Common myeloid progenitor, CD34-positive (primary cell): ENCODE measurements at regions not wholly inside any gene's neighbourhood (a gene's known extent, or its start where the extent isn't known, plus 50 kb on each side); places are given as distances from the start of the nearest gene placed in this dataset.

Source experiments
- CTCF ChIA-PET: fragments of 350-600 bp; sonication (Branson Sonifier 250); formaldehyde crosslinking; loops from one replicate; lab custom pipeline; 2021; ENCODE audit warnings: antibody characterized with exemption; lab: Charles Lee
- POLR2A ChIA-PET: fragments of 350-600 bp; sonication (Branson Sonifier 250); formaldehyde crosslinking; loops from one replicate; lab custom pipeline; 2021; ENCODE audit warnings: antibody characterized with exemption; lab: Charles Lee
- DNase-seq, 3 donors: peaks; one replicate each; pipeline versions ENCODE4 v3.0.0 to v3.0.0-alpha.2; 2013
- H3K27ac ChIP-seq, 2 experiments: 1 replicate in 1 of 2; 2 replicates in 1 of 2; pipeline ENCODE4 v1.7.0; 2013; ENCODE audit warnings: inconsistent platforms in 2 of 2, low read length in 2 of 2, mild to moderate bottlenecking in 2 of 2, low read depth in 1 of 2, moderate library complexity in 1 of 2; ENCODE audit not compliant: severe bottlenecking in 2 of 2, insufficient read depth in 1 of 2, poor library complexity in 1 of 2
- H3K27me3 ChIP-seq, 5 experiments: replicated peaks in 2 of 5; 1 replicate in 3 of 5; 2 replicates in 2 of 5; pipeline versions ENCODE4 v1.6.1 to v1.7.0; 2013; ENCODE audit warnings: low read length in 4 of 5, mild to moderate bottlenecking in 2 of 5, moderate library complexity in 2 of 5, inconsistent platforms in 1 of 5; ENCODE audit not compliant: insufficient read depth in 5 of 5, control insufficient read depth in 4 of 5
- H3K36me3 ChIP-seq, 4 experiments: 1 replicate in 2 of 4; 2 replicates in 2 of 4; pipeline versions ENCODE4 v1.6.1 to v1.7.0; 2013; ENCODE audit warnings: low read length in 3 of 4, control low read depth in 1 of 4, mild to moderate bottlenecking in 1 of 4; ENCODE audit not compliant: control insufficient read depth in 4 of 4, insufficient read depth in 4 of 4
- H3K4me1 ChIP-seq, 4 experiments: 1 replicate in 3 of 4; 2 replicates in 1 of 4; pipeline versions ENCODE4 v1.6.1 to v1.7.1; 2013; ENCODE audit warnings: low read length in 3 of 4, mild to moderate bottlenecking in 3 of 4, control low read depth in 1 of 4, inconsistent platforms in 1 of 4, moderate library complexity in 1 of 4; ENCODE audit not compliant: control insufficient read depth in 4 of 4, insufficient read depth in 4 of 4; ENCODE audit errors: control extremely low read depth in 1 of 4
- H3K4me3 ChIP-seq, 7 experiments: 1 replicate in 4 of 7; 2 replicates in 3 of 7; pipeline versions ENCODE4 v1.5.1 to v1.7.0; 2013; ENCODE audit warnings: mild to moderate bottlenecking in 7 of 7, low read length in 6 of 7, moderate library complexity in 6 of 7, inconsistent platforms in 2 of 7, low read depth in 2 of 7, control low read depth in 1 of 7; ENCODE audit not compliant: insufficient read depth in 4 of 7, control insufficient read depth in 1 of 7; ENCODE audit errors: extremely low read depth in 1 of 7
- H3K9me3 ChIP-seq, 5 experiments: 1 replicate in 4 of 5; 2 replicates in 1 of 5; pipeline versions ENCODE4 v1.6.1 to v1.7.1; 2013; ENCODE audit warnings: low read length in 4 of 5, mild to moderate bottlenecking in 2 of 5, inconsistent platforms in 1 of 5, low read depth in 1 of 5, moderate library complexity in 1 of 5; ENCODE audit not compliant: control insufficient read depth in 4 of 5, insufficient read depth in 2 of 5; ENCODE audit errors: control extremely low read depth in 1 of 5
- WGBS: methylation state at CpG from one replicate; pipeline ENCODE4 v1.1.5; 2013; ENCODE audit not compliant: insufficient coverage; 5-methylcytosine and 5-hydroxymethylcytosine counted together

DNA sequence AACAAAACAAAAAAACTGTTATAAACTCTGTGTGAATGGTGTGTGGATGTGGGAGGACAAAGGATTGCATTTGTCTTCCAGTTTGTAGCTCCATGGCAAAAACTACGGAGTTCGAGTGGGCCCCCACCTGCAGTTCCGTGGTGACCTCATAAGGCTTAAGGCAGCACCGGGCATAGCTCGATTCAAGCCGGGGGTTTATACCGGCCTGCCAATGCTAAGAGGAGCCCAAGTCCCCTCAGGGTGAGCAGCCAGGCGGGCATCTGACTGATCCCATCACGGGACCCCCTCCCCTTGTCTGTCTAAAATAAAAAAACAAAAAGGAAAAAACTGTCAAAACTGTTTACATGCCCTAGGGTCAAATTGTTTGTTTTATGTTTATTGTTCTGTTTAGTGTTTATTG lies 463.2 kb upstream of the HTR1E start:
- DNase-seq, result no peak
- Histone ChIP-seq H3K9me3 (no peaks in the 10 kb centered on the region), H3K27ac (no peak overlapping the region), H3K36me3 (no peaks in the 10 kb centered on the region), H3K4me1 (no peaks in the 10 kb centered on the region), H3K27me3 (no peaks in the 10 kb centered on the region), H3K4me3 (no peak overlapping the region)
- ChIA-PET POLR2A (no interaction called here), CTCF (no interaction called here)
- 100% methylated on average over 3 of the region's 9 CpGs for WGBS

DNA sequence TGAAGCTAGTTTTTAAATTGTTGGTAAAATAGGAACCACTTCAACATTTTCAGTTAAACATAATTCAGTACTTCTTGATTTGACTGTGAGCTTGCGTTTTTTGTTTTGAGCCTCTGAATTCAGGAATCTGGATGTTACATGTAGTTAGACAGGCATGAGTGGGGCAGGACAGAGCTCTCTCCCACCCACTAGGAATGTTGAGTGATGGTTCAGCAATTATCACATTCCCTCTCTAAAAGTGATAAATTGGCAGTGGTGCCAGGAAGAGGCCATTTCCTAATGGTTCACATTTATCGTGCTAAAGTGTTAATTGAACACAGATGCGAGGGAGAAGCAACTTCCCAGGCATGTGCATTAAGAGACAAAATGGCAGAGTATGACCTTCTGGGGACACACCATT lies 465.5 kb upstream of the HTR1E start:
- Histone ChIP-seq H3K4me1 (no peaks in the 10 kb centered on the region), H3K9me3 (no peaks in the 10 kb centered on the region), H3K27ac (no peak overlapping the region), H3K36me3 (no peaks in the 10 kb centered on the region), H3K4me3 (no peak overlapping the region), H3K27me3 (no peaks in the 10 kb centered on the region)
- POLR2A ChIA-PET, result no interaction called here
- 65% methylated on average over 2 of the region's 3 CpGs for WGBS
- CTCF ChIA-PET, result no interaction called here
- no peak for DNase-seq

DNA sequence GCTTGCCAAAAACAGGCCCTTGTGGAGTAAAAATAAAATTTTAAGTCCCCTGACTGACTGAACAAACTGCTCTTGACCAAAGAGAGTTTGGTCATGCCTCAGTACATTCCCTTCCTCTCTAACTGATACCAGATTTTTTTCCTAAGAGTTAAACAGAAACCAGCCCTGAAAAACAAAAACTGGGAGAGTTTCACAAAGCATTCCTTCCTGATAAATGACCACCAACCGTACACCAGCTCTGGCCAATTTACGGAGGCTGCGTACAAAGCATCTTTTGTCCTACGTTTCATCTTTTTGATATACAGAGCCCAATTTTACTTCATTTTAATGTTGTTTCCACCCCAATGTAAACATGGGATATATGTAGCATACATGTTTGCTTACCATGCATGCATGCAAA lies 477.4 kb upstream of the HTR1E start:
- Histone ChIP-seq H3K4me3 (no peak overlapping the region), H3K4me1 (no peaks in the 10 kb centered on the region), H3K9me3 (peaks cover 0 to 3% (median 0%) of the 10 kb centered on the region in 5 experiments), H3K27me3 (no peaks in the 10 kb centered on the region), H3K27ac (no peak overlapping the region), H3K36me3 (no peaks in the 10 kb centered on the region)
- DNase-seq, result no peak
- ChIA-PET CTCF (no interaction called here), POLR2A (no interaction called here)
- WGBS, result 100% methylated on average over 4 of the region's 4 CpGs

DNA sequence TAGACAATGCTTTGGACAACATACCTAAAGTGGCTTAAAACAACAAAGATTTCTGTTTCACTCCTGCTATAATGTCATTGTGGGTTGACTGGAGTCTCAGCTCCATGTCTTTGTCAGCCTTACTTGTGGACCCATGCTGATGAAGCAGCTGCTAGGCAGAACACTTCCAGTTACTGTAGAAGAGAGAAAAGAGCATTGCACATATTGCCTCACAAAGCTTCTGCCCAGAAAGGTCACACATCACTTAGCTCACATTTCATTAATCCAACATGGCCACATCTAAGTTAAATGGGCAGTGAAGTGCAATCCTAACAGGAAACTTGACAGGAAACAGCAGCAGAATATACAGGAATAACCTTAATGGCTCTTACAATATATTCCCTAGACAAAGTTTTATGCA lies 480.5 kb upstream of the HTR1E start:
- Histone ChIP-seq H3K27ac (no peak overlapping the region), H3K9me3 (peaks cover 0 to 3% (median 3%) of the 10 kb centered on the region in 5 experiments), H3K4me1 (no peaks in the 10 kb centered on the region), H3K36me3 (no peaks in the 10 kb centered on the region), H3K27me3 (no peaks in the 10 kb centered on the region), H3K4me3 (no peak overlapping the region)
- POLR2A ChIA-PET, result no interaction called here
- CTCF ChIA-PET, result no interaction called here
- DNase-seq, result no peak

DNA sequence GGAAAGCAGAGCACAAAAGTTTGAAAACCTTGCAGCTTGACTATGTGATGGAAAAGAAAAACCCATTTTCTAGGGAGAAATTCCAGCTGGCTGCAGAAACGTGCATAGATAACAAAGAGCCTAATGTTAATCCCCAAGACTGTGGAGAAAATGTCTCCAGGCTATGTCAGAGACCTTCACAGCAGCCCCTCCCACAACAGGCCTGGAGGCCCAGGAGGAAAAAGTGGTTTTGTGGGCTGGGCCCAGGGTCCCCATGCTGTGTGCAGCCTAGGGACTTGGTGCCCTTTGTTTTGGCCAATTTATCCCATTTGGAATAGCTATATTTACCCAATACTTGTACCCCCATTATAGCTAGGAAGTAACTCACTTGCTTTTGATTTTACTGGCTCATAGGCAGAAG lies 484.1 kb upstream of the HTR1E start:
- H3K9me3 ChIP-seq, result peaks cover 0 to 3% (median 0%) of the 10 kb centered on the region in 5 experiments
- 100% methylated on average over 1 of the region's 1 CpG for WGBS
- POLR2A ChIA-PET, result no interaction called here

DNA sequence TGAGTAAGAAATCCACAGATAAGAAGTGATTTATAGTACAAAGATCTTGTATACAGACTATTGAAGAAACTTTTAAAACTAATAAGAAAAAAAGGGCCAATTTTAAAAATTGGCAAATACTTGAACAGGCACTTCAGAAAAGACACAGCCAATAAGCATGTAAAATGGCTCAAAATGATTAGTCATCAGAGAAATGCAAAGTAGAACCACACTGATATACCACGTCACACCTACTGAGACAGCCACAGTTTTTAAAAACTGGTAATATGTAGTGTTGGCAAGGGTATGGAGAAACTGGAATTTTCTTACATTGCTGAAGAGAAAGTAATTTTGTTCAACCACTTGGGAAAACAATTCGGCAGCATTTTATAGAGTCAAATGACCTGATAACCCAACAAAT lies 488.9 kb upstream of the HTR1E start:
- DNase-seq, result no peak
- Histone ChIP-seq H3K27me3 (no peaks in the 10 kb centered on the region), H3K4me1 (no peaks in the 10 kb centered on the region), H3K27ac (no peak overlapping the region), H3K4me3 (no peak overlapping the region), H3K9me3 (peaks cover 0 to 2% (median 0%) of the 10 kb centered on the region in 5 experiments), H3K36me3 (no peaks in the 10 kb centered on the region)
- POLR2A ChIA-PET, result no interaction called here
- WGBS, result no CpG with 5 or more reads among the region's 2 CpGs
- CTCF ChIA-PET, result no interaction called here

More for the DNA sequence above, 484.1 kb upstream of the HTR1E start:
- Histone ChIP-seq H3K4me1 (no peaks in the 10 kb centered on the region), H3K27me3 (no peaks in the 10 kb centered on the region), H3K36me3 (no peaks in the 10 kb centered on the region), H3K4me3 (no peak overlapping the region), H3K27ac (no peak overlapping the region)
- no peak for DNase-seq
- CTCF ChIA-PET, result no interaction called here

DNA sequence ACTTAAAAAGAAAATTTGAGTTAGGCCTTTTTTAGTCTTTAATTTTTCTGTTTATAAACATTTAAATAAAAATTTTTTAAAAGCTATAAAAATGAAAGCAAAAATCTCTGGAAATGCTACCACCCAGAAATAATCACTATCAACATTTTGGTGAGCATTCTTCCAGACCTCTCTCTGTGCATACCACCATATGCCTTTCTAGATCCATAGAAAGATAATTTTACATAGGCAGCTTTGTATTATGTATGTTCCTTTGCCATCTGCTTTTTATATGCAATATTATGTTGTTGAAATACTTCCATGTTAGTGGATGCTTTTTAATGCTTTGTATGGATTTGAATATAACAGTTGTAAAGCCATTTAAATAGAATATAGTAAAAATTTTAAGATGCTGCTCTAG lies 496.7 kb upstream of the HTR1E start:
- Histone ChIP-seq H3K4me3 (no peak overlapping the region), H3K27ac (no peak overlapping the region), H3K36me3 (no peaks in the 10 kb centered on the region), H3K9me3 (no peaks in the 10 kb centered on the region), H3K27me3 (no peaks in the 10 kb centered on the region), H3K4me1 (no peaks in the 10 kb centered on the region)
- CTCF ChIA-PET, result no interaction called here
- no peak for DNase-seq
- POLR2A ChIA-PET, result no interaction called here
